Activated CD4-positive, alpha-beta T cell treated with anti-CD3 and anti-CD28 coated beads, Interleukin-10, Interleukin-2, amounts not matched to agents 100 ng/mL and 50 ng/mL, durations not matched to agents 16 hours and 8 hours (primary cell): ENCODE measurements at regions not wholly inside any gene's neighbourhood (a gene's known extent, or its start where the extent isn't known, plus 50 kb on each side); places are given as distances from the start of the nearest gene placed in this dataset.

Source experiments
- DNase-seq: peaks from one replicate; pipeline ENCODE4 v3.0.0-alpha.2; 2020

DNA sequence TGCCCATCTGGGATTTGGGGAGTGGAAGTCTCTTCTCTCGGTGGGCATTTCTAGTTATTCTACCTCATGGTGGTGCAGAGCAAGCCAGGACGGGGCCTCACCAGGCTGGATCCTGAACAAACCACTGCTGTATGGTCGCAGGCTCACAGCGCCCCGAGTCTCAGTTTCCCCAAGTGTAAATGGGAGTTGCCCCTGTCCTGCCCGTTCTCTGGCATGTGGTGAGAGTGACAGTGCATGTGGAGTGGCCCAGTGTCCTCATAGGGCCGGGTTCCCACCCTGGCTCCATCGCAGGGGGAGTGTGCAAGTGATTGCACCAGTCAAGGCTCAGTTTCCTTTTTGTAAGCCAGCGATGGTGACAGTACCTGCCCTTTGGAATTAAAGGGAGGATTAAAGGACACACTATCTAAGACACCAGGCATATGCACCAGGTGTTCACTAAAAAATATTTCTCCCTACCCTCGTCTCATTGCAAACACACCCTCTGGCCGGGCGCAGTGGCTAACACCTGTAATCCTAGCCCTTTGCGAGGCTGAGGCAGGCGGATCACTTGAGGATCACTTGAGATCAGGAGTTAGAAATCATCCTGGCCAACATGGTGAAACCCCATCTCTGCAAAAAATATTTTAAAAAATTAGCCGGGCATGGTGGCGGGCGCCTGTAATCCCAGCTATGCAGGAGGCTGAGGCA lies 173.3 kb upstream of the MYCN start:
- no peak for DNase-seq

GRCh38 chr2:15767679-15768078 lies 172.7 kb upstream of the MYCN start:
- no peak for DNase-seq

GRCh38 chr2:15768142-15768541 lies 172.2 kb upstream of the MYCN start:
- no peak for DNase-seq

GRCh38 chr2:15768615-15769014 lies 171.7 kb upstream of the MYCN start:
- no peak for DNase-seq

- no peak for DNase-seq
Measured at GRCh38 chr2:15769235-15769634, 171.1 kb upstream of the MYCN start.

GRCh38 chr2:15769676-15770547 lies 170.4 kb upstream of the MYCN start:
- no peak for DNase-seq

DNA sequence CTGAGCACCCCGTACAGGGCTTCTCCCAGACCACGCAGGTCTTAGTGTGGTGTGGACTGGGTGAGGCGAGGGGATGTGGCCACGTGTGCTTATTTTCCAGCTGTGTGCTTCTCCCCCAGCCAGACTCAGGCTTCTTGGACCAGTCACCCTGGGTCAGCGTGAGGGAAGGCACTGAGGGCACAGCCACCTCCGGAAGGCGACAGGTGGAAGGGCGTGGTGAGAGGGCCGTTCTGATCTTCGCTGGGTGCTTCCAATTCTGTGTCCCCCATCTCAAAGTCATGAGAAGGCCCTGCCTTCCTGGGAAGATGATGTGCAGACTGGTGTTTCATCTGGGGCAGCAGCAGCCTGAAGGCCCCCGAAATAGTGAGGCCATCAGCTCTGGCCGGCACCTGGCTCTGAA lies 169.7 kb upstream of the MYCN start:
- DNase-seq, result no peak

DNA sequence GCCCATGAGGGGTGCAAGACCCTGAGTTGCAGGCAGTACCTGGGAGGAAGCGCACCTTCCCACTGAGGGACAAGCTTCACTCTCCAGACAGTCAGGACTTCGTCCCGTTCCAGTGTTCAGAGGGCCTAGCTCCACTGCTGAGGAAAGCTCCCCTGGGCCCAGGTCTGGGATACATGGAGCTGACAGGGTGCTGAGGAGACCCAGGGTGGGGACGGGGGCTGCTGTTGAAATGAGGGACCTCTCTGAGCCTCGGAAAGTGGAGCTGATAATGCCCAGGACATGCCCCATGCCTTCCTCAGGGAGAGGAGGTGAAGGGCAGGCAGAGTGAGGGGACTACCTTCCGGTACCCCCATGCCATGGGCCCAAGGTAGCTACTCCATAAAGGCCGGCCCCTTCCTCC lies 169.2 kb upstream of the MYCN start:
- no peak for DNase-seq

GRCh38 chr2:15772086-15772595 lies 168.2 kb upstream of the MYCN start:
- no peak for DNase-seq

DNA sequence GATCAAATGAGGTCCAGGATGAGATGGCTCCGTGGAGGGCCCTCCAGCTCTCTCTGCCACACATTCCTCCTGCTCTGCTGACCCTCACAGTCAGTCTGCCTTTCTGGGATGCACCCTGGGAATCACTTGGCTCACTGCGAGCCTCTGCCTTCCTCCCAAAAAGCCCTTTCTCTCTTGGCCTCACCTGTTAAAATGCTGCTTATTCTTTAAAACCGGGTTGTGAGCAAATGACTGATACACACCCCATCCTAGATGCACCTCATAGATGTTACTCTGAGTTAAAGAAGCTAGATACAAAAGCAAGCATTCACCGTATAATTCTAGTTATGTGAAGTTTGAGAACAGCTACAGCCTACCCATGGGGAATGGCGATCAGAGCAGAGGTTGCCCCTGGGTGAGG lies 167.7 kb upstream of the MYCN start:
- no peak for DNase-seq

DNA sequence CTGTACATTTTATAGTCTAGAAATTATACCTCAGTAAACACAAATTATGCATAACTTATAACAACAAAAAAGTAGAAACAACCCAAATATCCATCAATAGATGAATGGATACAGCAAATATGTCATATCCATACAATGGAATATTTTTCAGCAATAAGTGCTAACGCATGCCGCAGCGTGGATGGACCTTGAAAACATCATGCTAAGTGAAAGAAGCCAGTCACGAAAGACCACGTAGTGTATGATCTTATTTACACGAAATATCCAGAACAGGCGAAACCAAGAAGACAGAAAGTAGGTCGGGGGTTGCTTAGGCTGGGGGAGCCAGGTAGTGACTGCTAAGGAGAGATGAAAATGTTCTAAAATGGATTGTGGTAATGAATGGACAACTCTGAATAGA lies 167.1 kb upstream of the MYCN start:
- no peak for DNase-seq

DNA sequence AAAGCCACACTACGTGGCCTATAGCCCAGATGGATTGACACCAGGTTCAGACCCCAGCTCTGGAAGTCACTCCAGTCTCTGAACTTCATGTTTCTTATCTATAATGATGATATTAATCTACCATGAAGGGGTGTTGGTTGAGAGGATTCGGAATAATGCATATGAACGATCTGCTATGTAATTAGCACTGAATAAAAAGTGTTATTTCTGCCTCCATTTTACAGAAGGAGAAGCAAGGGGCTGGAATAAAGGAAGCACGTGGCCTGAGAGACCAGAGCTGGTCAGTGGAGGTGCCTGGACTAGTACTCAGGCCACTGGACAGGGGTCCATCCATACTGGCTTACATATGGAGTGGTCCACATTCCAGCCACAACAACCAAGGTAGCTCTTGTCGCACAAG lies 166.5 kb upstream of the MYCN start:
- DNase-seq, result no peak

- no peak for DNase-seq
Measured at GRCh38 chr2:15775753-15776628, 164.4 kb upstream of the MYCN start.

- no peak for DNase-seq
Measured at GRCh38 chr2:15776629-15776919, 163.8 kb upstream of the MYCN start.

DNA sequence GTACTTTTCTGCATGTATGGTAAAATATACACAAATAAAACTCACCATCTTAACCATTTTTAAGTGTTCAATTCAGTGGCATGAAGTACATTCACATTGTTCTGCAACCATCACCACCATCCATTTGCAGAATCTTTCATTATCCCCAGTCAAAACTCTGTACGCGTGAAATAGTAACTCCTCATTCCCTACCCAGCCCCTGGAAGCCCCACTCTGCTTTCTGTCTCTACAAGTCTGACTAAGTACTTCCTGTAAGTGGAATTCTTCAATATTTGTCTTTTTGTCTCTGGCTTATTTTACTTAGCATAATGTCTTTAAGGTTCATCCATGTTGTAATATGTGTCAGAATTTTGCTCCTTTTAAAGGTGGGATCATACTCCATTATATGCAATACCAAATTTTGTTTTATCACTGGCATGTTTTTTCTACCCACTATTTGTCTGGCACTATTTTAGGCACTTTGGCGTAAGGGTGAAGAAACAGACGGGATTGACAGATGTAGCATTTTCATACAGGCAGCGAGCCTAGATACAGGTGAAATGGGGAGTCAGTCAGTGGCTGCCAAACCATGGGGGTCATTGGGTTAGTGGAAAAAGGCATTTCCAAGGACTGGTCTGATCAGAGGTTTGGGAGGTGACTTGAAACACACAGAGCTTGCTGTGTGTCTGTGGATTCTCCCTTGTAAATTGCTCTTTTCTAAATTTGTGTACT lies 163.2 kb upstream of the MYCN start:
- no peak for DNase-seq

DNA sequence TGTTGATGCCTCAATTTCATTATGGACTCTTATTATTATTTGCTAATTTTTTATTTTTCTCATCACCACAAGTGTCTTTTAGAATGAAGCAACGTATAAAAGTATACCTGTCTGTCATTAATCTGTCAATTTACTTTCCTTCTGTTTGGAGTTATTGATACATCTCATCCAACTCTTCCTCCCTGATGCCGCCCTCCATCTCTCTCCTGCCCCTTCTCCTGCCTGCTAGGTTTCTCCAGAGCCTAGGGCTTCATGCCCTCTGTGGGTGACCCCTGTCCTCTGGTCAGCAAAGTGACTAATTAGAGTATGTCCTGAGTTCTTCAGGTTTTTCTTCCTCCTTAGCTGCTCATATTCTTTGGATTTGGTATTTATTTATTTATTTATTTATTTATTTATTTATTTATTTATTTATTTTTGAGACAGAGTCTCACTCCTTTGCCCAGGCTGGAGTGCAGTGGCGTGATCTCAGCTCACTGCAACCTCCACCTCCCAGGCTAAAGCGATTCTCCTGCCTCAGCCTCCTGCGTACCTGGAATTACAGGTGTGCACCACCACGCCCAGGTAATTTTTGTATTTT lies 162.5 kb upstream of the MYCN start:
- no peak for DNase-seq

GRCh38 chr2:15778529-15779219 lies 161.7 kb upstream of the MYCN start:
- no peak for DNase-seq

DNA sequence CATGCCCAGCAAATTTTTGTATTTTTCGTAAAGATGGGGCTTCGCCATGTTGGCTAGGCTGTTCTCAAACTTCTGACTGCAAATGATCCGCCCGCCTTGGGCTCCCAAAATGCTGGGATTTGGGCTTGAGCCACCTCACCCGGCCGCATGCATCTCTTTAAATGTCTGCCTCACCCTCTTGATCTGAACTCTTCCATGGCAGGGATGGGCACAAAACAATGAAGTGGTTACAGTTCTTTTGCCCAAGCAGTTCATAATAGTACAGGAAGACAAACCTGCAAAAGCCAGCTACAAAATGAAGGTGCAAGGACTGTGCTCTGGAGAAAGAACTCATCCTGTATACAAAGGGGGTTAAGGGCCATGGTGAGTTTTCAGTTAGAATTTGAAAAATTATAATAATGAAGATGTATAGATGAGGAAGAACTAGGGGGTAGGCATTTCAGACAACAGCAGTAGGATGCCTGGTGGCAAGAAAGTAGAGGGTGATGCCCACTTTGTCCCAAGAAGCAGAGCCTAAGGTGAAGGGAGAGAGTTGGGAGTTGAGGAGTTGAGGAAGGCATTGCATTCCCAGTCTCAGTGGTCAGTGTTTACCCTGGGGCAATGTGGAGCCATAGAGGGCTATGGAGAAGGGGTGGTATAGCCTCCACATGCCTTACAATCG lies 160.8 kb upstream of the MYCN start:
- no peak for DNase-seq

DNA sequence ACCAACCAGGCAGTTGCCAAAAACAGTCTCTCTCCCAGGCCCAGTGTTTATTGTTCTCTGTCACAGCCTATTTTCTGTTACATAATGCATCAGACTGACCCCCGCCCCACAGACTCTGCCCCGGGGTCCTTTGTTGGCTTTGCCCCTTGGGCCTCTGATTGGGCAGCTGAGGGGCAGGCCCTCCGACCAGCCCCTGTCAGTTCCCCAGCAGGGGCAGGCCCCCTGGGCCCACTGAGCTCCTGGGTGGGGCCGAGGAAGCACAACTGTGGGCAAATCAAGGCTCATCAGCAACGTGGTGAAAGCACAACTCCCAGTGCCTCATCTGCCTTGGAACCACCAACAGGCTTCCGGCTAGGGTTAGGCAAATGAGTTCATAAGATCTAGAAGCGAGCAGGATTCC lies 160.1 kb upstream of the MYCN start:
- DNase-seq, result no peak

DNA sequence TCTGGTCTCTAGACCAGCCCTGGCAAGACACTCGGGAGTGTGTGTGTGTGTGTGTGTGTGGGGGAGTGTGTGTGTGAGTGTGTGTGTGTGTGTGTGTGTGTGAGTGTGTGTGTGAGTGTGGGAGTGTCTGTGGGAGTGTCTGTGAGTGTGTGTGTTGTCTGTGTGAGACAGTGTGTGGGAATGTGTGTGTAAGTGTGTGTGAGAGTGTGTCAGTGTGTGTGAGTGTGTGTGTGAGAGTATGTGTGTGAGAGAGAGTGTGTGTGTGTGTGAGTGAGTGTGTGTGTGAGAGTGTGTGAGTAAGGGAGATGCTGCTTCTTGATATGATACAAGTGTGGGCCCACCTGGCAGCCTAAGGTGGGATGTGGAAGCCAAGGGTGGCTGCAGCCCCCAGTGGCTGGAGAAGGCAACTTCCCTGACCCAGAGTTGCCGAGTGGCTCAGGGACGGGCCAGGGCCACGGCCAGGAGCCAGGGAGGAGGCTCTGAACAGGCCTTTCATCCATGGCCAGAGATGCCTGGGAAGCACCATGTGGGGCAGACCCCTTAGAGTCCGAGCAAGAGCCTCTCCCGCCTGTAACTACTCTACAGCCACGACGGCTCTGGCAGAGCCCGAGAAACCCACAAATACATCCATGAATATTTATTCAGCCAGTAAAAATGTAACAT lies 159.3 kb upstream of the MYCN start:
- DNase-seq, result no peak
